GM12892 (cell line): ENCODE measurements at regions not wholly inside any gene's neighbourhood (a gene's known extent, or its start where the extent isn't known, plus 50 kb on each side); places are given as distances from the start of the nearest gene placed in this dataset.

Source experiments
- DNase-seq: peaks from one replicate; pipeline ENCODE4 v3.0.0; 2011; ENCODE audit not compliant: insufficient read length
- FAIRE-seq: peaks from 2 replicates; lab custom pipeline; 2011; peaks lifted over from hg19 to GRCh38; lab: Jason Lieb, UNC
- POLR2A ChIP-seq: IDR thresholded peaks from 2 replicates; pipeline ENCODE4 v1.6.1; 2011; ENCODE audit warnings: low read depth, low read length, control low read depth
- POLR2AphosphoS5 ChIP-seq: IDR thresholded peaks from 2 replicates; pipeline ENCODE4 v1.6.1; 2011; ENCODE audit warnings: low read depth, low read length, control low read depth
- TAF1 ChIP-seq: IDR thresholded peaks from 2 replicates; pipeline ENCODE4 v1.6.1; 2011; ENCODE audit warnings: low read depth, mild to moderate bottlenecking, control low read depth, low read length, borderline replicate concordance

DNA sequence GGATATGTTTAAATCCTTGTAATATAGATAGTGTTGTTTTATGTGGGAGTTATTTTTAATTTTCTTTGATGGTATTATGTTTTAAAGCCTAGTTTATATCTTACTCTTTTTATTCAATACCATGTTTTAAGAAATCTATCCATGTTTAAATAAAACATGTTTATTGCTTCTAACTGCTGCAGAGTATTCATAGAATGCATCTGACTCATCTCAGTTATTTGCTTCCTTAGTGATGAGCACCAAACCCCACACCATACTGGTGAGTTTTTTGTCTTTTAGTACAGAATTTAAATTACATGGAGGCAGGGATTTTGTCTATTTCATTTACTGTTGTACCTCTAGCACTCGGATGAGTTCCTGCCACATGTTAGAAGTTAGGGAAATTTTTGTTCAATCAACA lies 209.2 kb downstream of the NSUN3 start:
- no peak for DNase-seq
- TF ChIP-seq POLR2AphosphoS5 (no peak), POLR2A (no peak), TAF1 (no peak)
- no peak for FAIRE-seq

DNA sequence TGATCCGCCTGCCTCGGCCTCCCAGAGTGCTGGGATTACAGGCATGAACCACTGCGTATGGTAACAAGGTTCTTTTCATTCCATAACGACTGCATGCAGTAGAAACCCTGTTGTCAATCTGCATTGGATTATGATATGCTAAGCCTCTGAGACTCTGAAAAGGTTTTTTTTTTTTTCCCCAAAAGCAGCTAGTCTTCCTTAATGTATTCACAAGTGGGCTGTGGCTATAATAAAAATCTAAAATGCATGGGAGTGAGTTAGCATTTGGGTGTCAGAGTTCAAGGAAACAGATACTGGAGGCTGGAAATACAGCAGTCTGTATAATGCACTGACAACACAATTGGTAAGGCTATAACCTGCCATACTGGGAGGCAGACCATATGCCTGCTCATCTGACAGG lies 218.1 kb downstream of the NSUN3 start:
- TF ChIP-seq POLR2AphosphoS5 (no peak), POLR2A (no peak), TAF1 (no peak)
- DNase-seq: no peak
- FAIRE-seq: no peak

DNA sequence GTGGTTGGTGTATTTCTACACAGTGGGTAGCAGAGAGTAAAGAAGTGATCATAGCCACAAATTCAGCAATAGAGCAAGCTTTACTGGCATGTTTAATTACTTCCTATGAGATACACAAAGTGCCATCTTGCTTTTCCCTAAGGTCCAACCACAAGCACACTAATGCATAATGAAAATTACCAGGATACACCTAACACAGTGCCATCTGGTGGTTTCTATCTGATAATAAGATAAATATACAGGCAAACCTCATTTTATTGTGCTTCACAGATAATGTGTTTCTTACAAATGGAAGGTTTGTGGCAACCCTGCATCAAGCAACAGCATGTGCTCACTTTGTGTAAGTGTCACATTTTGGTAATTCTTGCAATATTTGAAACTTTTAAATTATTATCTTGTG lies 223.0 kb downstream of the NSUN3 start:
- FAIRE-seq (no peak), DNase-seq (no peak)
- TF ChIP-seq POLR2AphosphoS5 (no peak), POLR2A (no peak), TAF1 (no peak)

DNA sequence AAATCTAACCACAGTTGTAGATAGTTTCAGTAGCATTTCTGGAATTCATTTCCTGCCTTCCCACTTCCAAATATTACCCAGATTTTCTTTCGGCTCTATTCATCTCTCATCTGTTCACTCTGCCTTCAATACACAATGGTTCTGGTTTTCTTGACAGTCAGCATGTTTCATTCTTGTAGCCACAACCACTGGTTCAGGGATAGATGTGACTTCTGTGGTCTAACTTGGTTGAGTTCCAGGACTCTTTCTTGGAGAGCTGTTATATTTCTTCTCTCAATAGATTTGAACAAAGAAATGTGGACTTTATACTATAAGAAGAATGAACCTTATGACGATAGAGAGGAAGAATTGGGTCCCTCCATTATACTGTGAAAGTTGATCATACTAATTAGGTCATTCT lies 228.8 kb downstream of the NSUN3 start:
- FAIRE-seq: no peak
- no peak for TF ChIP-seq TAF1
- TF ChIP-seq POLR2A: no peak
- no peak for TF ChIP-seq POLR2AphosphoS5
- DNase-seq: no peak

DNA sequence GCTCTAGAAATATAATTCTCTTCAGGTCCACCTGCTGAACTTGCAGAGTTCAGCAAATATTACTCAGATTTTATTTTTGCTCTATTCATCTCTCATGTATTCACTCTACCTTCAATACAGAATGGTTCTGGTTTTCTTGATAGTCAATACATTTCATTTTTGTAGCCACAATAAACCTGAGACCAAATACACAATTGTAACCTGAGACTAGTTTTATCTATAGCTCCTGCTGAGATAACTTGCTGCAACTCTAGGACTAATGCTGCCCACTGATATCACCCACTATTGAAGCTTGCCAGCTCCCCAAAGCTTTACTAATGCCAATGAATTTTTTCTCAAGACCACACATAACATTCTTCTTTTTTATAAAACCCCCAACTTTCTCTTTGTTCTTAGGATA lies 229.3 kb downstream of the NSUN3 start:
- FAIRE-seq (no peak), DNase-seq (no peak)
- no peak for TF ChIP-seq POLR2AphosphoS5
- TF ChIP-seq TAF1: no peak
- TF ChIP-seq POLR2A: no peak

DNA sequence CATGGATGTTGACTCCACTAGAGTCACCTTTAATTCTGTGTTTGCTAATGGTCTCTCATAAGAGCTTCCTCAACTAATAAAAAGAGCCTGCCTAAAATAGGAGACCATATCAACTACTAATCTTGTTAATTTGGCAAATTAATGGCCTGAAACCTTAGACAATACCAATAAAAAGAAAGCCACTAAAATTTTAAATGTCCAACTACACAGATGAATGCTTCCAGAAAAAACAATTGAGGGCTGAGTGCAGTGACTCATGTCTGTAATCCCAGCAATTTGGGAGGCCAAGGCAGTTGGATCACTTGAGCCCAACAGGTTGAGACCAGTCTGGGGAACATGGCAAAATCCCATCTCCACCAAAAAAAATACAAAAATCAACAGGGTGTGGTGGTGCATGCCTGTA lies 230.9 kb downstream of the NSUN3 start:
- FAIRE-seq (no peak), DNase-seq (no peak)
- TF ChIP-seq POLR2AphosphoS5 (no peak), TAF1 (no peak), POLR2A (no peak)

DNA sequence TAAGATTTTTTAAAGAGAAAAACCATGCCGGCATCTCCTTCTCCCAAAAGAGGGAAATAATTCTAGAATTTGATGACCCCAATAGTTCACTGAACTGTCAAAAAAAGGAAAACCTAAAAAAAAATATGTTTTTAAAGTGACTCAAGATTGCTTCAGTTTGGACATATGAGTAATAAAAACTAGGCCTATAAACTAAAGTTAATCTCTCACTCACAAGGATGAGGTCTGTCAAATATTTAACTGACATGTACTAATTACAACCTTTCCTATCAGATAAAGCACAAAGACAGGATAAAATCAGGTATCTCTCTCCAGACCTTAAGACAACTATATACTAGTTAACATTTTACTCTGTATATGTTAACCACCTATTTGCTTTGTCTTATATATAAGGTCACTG lies 231.9 kb downstream of the NSUN3 start:
- FAIRE-seq (no peak), DNase-seq (no peak)
- TF ChIP-seq POLR2AphosphoS5 (no peak), POLR2A (no peak), TAF1 (no peak)

DNA sequence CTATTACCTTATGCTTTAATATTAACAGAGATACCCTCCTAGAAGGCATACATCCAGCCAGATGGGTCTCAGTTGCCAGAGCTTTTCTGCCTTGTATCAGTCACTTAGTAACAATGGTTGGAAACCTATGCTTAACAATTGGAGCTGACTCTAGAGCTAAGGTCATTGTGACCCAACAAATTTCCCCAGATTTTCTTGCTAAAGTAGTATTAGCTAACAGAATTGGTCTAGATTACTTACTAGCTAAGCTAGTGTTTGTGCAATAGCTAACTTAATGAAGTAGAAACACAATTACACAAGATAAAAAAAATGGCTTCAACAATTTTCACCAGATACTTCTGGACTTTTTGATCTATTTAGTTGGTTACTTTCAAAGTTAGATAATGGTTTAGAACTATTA lies 236.9 kb downstream of the NSUN3 start:
- TF ChIP-seq TAF1 (no peak), POLR2A (no peak), POLR2AphosphoS5 (no peak)
- FAIRE-seq (no peak), DNase-seq (no peak)

DNA sequence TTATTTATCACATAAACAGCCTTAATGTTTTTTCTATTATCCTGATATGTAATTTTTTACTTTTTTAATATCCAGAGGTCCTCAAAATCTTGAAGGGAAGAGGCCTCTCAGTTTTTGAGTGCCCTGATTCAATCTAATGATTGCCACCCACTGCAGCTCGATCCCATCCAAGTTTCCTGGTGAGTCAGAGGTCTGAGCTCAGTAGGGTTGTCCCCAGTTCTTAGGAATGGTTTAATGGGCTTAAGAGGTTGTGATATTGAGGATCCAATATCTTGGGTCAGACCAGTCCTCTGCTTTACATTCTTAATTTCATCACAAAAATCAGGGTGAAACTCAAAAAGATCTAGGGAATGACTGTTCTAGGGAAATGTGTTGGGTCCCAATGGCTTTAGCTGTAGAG lies 238.5 kb downstream of the NSUN3 start:
- no peak for TF ChIP-seq TAF1
- no peak for TF ChIP-seq POLR2A
- no peak for FAIRE-seq

DNA sequence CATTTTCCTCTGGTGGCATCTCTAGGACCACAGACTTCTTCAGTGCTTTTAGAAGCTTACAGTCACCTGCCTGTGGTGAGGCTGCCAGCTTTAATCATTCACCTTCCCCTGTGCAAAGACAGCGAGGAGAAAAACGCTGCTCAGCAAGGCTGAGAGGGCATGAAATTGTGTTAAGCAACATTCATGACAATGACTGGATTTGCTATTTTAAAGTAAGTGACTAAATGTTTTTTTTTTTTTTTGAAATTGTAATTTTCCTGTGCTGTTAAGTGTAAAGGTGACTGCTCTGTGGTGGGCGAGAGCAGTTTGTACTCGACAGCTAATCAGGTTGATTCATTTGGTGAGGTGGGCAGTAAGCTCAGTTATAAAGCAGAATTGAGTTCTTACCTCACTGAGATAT lies 240.4 kb downstream of the NSUN3 start:
- FAIRE-seq: no peak
- no peak for TF ChIP-seq POLR2AphosphoS5
- TF ChIP-seq POLR2A: no peak
- no peak for TF ChIP-seq TAF1
- no peak for DNase-seq

More for the DNA sequence above, 238.5 kb downstream of the NSUN3 start:
- DNase-seq: no peak

DNA sequence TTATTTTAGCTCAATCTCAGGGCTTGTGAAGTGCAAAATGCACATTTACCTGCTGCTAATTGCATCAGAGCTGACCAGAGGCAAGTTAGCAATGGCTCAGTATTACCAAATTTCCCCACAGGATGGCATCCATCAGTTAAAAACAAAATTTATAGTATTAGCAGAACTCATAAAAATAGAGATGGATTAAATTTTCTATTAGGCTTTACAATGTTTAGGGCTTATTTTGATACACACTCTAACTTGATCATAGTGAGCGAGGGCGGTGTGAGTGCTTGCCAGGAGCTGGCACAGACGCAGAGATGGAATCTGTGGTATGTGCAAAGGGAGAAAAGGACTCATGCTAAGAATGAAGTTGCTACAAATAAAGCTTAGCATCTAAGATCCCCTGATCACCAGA lies 241.0 kb downstream of the NSUN3 start:
- FAIRE-seq: no peak
- DNase-seq: no peak
- TF ChIP-seq POLR2AphosphoS5 (no peak), TAF1 (no peak), POLR2A (no peak)

DNA sequence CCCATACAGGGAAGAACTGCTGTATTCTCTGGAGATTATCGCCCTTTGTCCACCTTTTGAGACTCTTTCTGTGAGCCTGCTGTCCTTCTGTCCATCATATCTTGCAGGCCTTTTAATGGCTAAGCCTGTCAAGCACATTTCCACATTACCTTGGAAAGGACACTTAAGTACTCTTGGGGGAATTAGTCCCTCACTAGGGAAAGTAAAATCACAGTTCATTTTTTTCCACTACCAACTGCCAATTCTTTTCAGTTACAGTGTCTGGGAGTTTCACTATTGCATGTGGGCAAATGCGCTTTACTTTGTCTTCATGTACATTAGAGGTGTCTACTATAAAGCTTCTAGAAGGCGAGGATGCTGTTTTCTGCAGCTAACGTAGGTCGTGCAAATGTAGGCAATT lies 242.1 kb downstream of the NSUN3 start:
- FAIRE-seq: no peak
- no peak for DNase-seq
- TF ChIP-seq POLR2A (no peak), TAF1 (no peak), POLR2AphosphoS5 (no peak)
